GM21619 (cell line): ENCODE measurements at regions not wholly inside any gene's neighbourhood (a gene's known extent, or its start where the extent isn't known, plus 50 kb on each side); places are given as distances from the start of the nearest gene placed in this dataset.

ENCODE experiments used
- ATAC-seq: cut with Tn5 transposase; IDR thresholded peaks from one replicate; pipeline ENCODE4 v1.9.1; 2021; ENCODE audit not compliant: unreplicated experiment

DNA sequence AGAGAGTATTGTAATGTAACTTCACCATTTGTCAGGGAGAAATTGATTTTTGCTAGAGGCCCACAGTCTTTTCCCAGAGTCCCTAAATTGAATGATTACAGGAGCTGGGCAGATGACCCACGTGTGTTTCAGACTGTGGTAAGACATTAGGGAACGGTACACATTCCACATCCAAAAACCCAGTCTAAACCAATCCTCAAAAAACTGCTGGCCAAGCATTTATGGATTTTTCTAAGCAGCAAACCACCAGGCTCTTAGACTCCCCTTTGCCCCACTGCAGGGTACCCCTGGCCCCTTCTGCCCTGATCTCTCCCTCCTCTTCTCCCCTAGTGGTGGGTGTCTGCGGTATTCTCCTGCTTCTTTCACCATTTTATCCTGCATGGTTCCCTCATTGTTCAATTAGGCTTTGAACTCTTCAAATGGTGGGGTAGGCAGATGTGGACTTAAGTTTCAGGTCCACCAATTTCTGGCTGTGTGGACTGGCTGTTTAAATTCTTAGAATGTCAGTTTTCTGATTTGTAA, 135.5 kb upstream of the SORCS3 start:
- ATAC-seq: no peak

DNA sequence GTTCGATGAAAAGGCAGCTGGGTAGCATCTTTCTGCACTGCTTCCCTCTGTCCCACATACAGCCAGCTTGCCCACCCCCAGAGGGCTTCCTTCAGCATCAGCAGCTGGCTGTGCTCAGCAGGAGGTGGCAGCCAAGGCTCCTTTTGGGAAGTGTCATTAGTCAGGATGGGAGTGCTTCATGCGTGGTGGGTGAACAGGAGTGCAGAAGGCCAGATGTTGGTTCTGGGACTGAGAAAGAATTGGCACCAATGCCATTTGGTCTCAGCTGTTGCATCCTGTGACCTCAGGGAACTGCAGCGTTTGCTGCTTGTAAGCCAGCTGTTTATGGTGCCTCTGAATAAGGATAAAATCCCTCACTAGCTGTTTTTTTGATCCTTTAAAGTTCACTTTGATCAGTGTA, 131.1 kb upstream of the SORCS3 start:
- no peak for ATAC-seq

DNA sequence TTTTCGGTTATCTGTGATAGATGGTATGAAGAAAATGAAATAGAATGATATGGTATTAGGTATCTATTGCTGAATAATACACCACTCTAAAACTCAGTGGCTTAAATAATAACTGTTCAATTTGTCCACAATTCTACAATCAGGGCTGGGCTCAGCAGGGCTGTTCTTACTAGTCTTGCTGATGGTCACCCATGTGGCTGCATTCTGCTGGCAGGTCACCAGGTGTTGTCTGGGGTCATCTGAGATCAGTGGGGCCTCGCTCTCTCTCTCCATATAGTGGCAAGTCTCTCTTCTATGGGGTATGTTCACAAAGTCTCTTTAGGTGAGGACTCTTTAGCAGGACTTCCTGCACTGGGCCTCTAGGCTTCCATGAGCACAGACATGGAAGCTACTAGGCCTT, 130.4 kb upstream of the SORCS3 start:
- no peak for ATAC-seq

DNA sequence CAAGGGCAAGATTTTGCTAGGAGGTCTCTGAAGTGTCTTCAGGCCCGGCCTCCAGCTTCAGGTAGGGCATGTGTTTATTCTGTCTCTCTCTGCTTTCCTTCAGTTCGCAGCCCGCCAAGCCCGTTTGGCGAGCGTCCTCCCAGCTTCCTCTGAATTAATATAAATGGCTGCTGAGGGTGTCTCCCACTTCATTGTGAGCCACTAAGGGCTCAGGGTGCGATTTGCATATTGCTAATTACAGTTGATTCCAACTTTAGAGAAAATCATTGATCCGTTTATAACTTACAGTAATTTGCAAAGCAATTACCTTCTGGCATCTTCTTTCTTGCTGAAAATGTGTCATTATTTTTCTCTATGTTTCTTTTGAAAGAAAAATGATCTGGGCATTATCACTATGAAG, 128.3 kb upstream of the SORCS3 start:
- no peak for ATAC-seq

DNA sequence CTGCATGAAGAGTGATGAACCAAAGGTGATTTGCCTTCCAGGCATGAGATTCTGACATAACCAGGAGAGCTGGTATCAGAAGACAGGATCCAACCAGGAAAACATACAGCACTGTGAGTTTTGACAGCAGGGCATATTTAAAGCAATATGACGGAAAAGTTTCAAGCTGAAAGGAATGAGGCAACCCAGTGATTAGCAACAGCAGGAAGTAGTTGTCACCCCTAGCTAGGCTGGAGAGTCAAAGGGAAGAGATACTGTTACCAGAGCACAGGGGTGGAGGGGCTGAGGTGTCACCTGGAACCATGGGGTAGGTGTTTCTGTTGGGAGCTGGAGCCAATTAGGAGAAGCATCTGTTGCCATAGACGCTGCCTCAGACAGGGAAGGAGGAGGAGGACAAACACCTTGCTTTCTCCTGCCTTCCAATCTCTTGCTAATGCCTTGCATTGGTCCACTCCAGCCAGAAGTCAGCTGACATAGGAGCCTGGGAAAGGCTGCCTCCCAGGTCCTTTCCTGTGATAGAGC, 125.4 kb upstream of the SORCS3 start:
- ATAC-seq: no peak

DNA sequence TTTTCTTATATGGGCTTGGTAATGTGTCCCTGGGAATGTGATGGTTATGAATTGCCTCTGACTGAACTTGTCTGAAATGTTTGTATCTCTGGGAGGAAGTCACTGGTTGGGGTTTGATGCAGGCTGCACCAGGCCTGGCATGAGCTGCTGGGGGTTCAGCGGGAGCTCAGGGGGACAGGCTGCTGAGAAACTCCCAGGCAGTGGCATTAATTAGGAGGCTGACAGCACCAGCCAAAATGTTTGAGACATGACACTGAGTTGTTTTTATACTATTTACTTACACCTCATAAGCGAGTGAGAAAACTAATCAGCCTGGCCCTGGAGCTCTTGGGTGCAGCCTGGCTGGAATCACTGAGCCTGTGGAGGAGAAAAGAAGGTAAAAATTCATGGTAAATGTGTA, 124.1 kb upstream of the SORCS3 start:
- no peak for ATAC-seq

DNA sequence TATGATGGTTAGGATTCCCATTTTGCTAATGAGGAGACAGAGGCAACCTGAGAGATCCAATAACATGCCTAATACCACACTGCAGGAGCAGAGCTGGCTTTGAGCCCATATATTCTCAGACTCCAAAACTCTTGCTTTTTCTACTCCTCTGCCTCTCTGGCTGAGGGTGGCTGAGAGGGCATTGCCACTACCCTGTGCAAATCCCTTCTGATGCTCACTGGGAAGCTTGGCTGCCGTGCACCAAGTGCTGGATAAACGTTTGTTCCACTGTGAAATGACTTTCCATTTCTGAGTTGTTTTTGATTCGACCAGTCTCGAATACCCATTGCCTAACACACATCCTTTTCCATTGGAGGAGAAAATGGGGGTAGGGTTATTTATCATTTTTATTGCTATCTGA, 123.1 kb upstream of the SORCS3 start:
- no peak for ATAC-seq

DNA sequence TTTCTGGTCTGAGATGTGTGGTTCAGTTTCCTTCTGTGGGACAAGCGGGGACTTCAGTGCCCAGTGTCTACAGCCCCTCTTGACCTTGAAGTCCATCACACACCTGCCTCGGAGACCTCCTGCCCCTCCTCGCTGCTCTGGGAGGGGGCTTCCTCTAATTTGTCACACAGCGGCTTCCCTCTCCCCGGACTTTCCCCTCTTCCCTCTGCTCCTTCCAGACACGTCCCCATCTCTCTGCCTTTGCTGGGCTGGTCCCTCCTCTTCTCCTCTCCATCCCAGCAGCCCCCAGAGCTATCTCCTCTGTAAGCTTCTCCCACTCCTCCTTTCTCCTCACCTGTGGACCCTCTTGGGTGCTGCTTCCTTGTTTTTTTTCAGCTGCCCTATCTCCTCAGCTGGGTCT, 122.2 kb upstream of the SORCS3 start:
- no peak for ATAC-seq

DNA sequence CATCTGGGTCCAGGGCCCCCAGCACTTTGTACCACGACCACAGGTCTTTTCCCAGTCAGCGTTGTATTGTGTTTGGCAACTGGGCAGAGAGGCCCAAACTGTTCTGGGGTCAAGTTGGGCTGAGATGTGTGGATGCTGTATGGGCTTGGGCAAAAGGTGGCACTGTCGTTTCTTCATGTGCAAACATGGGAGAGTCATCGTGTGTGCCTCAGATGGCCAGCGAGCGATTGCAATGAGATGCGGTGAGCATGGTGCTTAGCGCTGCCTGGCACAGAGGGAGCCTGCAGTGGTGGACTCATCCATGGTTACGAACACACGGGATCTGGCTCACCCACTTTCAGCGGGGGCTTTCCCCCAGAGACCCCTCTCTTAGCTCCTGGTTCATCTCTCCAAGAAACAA, 120.4 kb upstream of the SORCS3 start:
- no peak for ATAC-seq

DNA sequence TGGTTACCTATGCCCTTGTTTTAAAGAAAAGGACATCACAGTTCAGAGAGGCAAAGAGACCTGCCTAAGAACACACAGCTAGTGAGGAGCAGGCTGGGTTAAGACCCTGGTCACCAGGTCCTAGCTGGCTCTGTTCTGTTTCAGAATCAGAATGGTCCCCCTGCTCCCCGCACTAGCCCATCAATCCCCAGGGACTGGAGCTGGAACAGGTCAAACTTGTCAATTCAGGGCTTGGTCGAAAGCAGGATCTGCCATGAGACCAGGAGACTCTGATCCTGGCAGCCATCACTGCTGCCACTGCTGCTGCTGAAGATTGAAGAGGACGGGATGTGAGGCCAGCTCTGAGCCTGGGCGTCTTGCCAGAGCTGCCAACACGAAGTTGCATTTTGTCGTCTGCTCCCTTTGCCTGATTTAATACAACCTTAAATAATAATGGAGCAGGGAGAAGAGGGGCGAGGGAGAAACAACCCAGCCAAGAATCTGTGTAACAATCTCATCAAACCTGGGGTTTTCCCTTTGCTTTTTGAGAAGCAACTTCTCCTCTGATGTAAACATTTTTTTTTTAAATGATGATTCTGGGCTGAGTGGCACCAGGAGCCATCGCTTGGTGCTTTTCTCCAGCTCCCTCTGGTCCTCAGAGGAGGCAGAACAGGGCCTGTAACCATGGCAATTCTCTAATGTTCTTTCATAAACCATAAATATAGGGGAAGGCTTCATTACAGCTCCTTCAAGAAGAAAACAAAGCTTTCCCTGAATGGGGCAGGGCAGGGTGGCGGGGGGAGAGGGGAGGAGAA, 119.0 kb upstream of the SORCS3 start:
- ATAC-seq: no peak

DNA sequence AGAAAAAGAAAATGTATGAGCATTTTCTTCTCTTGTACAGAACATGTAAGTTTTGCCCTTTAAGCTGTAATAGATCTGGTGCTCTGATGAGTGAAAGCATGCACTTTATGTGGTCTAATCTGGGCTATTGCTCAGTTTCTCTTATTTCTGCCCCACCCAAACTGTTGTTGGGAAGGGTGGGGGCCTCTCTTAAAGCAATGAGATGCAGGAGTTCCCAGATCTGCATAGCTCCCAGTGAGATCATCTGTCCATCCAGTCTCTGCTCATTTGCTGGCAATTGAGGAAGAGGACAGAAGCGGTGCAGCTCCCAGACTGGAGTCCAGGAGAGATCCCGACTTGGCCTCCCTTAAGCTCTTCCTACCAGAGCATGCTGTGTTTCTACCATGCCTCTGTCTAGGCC, 114.9 kb upstream of the SORCS3 start:
- ATAC-seq: no peak

DNA sequence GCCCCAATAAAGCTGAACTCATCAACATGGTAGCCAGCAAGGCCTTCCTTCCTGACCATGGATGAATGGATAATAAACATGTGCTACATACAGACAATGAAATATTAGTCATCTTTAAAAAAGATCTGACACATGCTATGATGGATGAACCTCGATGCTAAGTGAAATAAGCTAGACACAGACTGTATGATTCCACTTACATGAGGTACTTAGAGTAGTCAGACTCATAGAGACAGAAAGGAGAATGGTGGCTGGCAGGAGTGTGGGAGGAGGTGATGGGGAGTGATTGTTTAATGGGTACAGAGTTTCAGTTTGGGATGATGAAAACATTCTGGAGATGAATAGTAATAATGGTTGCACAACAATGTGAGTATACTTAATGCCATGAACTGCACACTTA, 114.1 kb upstream of the SORCS3 start:
- no peak for ATAC-seq

DNA sequence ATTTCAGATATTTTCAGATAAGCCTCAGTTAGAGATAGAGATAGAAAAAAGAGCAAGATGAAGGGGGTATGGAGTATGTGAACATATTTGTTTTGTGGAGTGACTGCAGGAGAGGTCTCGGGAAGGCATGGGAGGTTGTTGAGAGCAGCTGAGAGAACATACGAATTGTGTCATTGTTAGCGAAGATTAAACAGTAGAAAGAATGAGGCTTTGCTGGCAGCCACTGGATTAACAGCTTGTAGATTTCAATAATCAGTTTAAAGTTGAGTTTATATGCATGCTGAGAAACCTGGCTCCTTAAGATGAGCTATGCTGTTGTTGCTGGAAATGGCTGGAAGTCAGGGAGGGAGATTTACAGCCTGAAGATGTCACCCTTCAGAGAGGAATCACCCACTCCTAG, 100.9 kb upstream of the SORCS3 start:
- ATAC-seq: no peak

DNA sequence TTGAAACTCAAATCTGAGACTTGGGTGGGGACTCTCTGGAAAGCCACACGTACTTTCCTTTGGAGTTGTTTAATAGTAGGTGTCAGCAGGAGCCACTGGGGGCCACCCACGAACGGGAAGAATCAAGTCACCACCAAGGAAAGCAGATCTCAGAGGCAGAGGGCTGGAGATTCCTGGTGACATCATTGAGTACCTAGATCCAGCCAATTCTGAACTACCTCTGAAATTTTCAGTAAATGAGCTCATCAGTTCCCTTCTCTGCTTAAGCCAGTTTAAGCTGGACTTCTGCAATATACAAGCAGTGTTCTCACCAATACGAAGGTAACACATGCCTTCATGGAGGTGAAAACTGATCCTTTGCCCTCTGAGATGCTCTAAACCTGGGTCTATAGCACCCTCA, 99.3 kb upstream of the SORCS3 start:
- ATAC-seq: no peak

DNA sequence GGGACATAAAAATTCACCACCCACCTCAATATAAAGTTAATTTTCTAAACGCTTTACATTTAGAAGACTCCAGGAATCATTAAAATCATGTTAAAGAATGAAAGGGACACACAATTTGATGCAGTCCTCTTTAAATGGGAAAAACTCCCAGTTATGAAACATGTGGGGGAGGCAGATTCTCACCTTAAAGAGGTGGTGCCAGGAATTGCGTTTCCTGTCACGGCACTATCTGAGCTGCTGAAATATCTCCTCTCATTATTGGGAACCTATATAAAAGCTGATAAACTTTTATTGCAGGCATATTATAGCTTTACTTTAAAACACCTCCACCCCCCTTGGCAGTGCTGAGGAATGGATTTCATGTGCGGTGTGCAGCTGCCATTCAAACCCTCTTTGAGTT, 94.8 kb upstream of the SORCS3 start:
- ATAC-seq: no peak

DNA sequence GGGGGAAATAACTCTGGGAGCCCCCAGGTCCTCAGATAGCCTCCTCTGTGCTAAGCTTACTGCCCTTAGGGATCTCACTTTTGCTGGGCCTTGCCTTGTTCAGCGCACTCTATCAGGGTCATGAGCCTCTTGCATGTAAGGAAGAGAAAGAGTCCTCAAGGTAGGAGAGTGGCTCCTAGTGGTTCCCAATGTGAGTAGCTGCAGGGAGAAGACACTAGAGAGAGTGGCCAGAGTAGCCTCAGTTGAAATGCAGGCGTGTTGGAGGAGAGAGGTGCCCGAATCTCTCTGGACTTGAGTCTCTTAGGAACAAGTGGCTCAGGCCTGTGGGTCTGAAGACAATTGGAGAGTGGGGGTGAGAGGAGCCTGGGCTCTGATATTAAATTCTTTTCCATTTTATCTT, 94.3 kb upstream of the SORCS3 start:
- ATAC-seq: no peak

DNA sequence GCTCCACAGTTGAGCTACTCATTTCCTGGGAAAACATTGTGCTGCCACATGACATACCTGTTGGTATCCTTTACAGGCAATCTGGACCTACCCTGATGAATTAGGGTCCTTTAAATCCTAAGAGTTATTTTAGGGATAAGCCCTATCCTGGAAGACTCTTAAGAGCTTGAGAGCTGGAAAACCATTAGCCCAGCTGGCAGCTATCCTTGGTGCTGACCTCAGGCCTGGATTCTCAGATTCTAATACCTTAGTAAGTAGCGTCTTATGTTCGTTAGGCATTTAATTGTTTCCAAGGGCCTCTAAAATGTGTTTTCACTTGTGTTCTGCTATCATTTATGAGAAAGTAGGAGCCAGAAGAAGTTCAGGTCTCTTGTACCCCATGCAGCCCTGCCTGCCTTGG, 93.0 kb upstream of the SORCS3 start:
- ATAC-seq: no peak

DNA sequence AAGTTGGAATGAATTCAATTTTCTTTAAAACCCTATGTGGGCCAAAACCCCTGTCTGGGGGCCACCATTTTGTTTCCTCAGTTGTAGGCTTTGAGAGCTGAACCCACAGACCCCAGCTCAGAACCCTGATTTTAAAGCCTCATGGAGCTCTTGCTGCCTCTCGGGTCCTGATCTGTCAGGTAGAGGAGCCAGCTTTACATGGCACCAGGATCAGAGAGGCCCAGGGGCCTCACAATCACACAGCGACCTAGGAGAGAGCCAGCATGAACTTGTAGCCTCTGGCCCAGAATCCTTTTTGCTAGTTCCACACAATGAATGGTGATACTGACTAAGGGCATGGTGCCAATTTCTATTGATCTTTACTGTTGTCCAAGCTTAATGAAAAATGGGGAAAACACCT, 84.3 kb upstream of the SORCS3 start:
- ATAC-seq: no peak

DNA sequence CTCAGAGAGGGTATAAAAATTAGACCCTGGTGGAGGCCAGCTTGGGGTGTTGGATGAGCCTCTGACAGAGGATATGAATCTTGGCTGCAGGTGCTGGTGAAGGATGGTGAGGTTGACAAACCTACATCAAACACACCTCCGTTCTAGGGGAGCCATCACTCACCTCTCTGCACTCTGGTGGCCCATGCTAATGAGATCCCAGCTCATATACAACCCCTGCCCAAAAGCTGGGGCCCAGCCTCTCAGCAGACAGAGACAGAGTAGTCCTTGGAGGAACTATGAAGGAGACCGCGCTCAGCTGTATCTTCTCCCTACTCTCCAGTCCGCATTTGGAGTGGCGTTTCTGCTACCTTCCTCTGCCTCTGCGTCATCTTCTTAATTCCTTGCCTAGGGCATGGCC, 83.1 kb upstream of the SORCS3 start:
- no peak for ATAC-seq

DNA sequence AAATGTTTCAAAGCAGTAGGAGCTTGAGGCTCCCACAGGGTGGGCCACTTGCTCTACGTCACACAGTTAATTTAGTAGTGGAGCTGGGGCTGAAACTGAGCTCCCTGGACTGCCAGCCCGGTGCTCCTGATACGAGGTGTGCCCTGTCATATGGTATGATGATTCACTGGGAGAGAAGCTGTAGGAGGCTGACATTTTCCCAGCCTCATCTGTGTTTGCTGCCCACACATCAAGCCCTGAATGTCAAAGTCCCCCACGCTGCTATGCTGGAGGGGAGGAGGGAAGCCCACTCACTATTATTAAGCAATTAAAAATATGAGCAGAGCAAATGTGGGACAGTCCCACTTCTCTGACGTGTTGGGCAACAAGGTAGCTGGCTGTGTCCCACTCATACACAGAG, 81.2 kb upstream of the SORCS3 start:
- no peak for ATAC-seq

DNA sequence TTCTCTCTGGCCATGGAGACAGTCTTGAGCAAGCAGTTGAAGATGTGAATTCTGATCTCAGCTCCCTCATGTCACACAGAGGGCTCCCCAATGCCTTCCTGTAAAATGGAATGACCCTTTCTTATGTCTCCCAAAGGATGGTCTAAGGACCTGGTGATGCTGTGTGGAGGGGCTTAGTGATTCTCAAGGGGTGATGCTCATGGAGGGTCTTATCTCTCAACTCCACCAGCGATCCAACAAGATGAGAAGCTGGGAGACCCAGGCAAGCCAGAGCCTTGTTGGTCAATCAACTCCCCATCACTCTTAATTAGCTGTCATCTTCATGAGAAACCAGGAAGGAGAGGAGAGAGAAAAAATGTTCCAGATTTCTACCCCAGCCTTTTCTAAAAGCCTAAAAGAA, 78.0 kb upstream of the SORCS3 start:
- ATAC-seq: no peak

DNA sequence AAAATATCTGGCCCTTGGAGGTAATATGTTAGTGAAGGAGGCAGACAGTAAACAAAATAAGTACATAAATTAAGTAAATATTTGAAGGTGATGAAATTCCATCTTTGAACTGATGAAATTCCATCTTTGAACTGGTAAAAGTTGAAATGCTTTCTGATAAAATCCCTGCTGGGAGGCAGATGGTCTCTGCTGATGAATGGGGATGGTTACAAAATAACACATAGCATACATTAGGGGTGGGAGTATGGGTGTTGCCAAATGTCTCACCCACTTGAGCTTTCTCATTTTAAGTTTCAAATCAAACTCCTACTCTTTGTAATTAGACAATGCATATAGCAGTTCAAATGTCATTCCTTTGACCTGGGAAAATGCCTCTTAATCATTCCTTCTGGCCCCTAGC, 77.5 kb upstream of the SORCS3 start:
- ATAC-seq: no peak

DNA sequence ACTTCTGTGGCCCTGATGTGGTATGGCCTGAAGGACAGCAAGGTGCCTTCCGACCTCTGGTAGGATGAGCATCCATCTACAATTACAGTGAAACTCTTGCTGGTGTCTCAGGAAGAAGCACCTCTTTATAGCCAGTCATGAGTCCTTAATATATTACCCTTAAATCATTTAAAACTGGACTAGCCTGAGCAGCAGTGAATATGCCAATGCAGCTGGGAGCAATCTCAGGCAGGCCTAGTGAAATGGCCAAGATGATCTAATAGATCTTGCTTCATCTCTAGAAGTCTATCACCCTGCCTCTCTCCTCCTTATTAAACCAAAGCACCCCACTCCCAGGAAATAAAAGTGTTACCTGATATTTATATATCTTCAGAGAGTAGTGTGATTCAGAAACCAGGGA, 66.7 kb upstream of the SORCS3 start:
- ATAC-seq: no peak
